Activated CD4-positive, alpha-beta T cell treated with anti-CD3 and anti-CD28 coated beads, Interleukin-2, amount 50 U/mL, for 16 hours (primary cell): ENCODE measurements at regions not wholly inside any gene's neighbourhood (a gene's known extent, or its start where the extent isn't known, plus 50 kb on each side); places are given as distances from the start of the nearest gene placed in this dataset.
"Not testable (repeated sequence)": the region's sequence is repeated elsewhere in the genome, so short reads cannot be mapped to it uniquely, and the experiment has no call there.

Experiments used
- DNase-seq: peaks from one replicate; pipeline ENCODE4 v3.0.0-alpha.2; 2020

DNA sequence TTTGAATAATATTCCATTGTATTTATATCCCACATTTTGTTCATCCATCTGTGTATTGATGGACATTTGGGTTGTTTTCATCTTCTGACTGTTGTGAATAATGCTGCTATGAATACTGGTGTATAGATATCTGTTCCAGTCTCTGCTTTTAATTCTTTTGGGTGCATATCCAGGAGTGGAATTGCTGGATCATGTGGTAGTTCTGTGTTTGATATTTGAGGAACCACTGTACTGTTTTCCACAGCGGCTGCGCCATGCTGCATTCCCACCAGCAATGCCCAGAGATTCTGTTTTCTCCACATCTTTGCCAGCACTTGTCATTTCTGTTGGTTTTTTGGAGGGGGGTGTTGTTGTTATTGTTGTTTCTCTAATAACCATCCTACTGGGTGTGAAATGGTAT lies 131.6 kb upstream of the KIF26B start:
- no peak for DNase-seq

DNA sequence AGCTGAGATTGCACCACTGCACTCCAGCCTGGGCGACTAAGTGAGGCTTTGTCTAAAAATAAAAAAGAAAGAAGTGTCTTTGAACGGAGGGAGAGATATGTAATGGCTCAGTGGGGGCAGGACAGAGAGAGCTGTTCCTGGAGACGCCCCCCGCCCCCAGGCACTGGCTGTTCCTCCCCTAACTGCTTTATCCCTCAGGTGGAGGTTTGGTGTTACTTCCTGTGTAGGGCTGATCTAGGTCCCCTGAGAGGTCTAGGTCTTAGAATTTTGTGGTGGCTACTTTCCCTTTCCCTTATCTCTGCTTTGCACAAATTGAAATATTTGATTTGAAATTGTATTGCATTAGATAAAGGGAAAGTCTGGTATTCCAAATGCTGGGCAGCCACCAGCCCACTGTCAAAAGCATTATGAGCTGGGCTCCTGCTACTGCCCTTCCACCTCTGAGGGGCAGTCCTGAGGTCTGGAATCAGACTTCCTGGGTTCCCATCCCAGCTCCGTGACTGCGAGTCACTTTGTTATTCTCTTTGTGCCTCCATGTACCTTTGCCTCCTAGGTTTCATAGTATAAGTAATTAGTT lies 134.8 kb upstream of the KIF26B start:
- DNase-seq: no peak

DNA sequence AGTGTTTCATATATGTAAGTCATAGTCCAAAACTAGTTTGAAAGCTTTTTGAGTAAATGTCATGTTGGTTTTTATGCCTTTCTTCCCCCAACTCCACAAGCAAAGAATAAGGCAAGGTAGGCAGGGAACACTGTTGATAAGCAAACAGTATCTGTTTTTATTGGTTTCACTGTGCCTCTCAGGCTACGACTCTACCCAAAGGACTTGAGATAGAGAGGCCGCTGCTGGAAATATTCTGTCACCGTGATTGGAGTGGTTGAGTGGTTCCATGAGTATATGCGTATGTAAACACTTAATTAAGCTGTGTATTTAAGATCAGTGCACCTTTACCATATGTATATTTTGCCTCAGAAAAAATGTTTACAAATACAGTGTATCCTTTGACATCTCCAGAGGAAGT lies 138.1 kb upstream of the KIF26B start:
- no peak for DNase-seq

DNA sequence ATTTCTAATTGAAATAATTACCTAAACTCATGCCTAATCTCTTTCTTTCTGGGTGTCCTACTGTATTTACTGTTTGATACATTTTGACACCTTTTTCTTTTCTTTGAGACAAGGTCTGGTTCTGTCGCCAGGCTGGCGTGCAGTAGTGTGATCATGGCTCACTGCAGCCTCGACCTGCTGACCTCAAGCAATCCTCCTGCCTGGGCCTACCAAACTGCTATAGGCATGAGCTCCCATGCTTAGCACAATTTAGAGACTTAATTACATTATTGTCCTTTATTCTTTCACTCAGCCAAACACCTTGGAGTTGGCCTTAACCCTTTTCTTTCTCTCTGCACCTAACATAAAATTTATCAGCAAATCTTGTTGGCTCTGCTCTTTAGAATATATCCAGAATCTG lies 139.8 kb upstream of the KIF26B start:
- no peak for DNase-seq

DNA sequence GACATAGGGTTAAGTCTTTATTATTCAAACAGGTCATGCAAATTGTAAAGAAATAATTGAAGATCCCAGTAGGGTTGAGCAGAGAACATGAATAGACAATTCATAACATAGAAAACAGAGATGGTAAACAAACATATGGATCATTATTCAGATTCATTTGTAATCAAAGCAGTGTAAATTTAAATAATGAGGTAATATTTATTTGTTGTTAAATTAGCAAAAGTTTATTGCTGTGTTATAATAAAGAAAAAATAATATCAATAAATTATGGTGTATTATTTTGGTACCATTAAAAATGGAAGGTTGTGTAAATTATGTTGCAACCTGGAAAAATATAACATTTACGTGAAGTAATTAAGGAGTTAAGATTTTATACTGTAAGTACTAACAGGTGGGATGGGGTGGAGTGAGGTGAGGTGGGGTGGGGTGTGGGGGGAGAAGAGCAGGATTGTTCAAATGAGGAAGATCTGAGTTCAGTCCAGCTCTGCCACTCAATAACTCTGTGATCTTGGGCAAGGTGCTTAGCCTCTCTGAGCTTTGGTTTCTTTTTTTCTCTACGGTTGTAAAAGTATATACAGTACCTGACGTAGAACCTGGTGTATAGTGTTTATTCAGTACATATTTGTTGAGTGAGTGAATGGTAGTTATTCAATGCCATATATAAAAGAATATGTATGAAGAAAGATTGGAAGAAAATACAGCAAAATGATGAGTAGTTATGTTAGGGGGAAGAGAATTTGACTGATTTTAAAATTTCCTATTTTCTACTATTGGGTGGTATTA lies 140.3 kb upstream of the KIF26B start:
- no peak for DNase-seq

DNA sequence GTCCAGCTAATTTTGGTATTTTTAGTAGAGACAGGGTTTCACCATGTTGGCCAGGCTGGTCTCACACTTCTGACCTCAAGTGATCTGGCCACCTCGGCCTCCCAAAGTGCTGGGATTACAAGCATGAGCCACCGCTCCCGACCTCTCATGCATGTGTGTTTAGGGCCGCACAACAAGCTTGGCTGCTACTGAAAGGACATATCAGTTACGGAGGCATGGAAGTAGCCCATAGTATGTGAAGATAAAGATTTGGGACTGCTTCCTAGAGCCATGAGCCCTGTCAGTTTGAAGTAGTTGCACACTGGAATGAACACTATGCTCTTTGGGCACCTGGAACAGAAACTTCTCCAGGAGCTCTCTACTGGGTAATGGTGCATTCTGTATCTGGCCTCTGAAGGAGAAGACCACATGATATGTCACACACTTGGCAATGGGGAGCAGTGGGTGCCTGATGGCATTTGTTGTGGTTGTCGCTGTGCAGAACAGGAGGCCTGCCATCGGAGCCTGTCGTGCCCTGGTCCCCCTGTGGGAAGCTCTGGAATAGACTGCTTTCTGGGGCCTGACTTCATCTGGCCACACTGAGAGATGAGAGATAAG lies 144.7 kb upstream of the KIF26B start:
- DNase-seq: no peak

DNA sequence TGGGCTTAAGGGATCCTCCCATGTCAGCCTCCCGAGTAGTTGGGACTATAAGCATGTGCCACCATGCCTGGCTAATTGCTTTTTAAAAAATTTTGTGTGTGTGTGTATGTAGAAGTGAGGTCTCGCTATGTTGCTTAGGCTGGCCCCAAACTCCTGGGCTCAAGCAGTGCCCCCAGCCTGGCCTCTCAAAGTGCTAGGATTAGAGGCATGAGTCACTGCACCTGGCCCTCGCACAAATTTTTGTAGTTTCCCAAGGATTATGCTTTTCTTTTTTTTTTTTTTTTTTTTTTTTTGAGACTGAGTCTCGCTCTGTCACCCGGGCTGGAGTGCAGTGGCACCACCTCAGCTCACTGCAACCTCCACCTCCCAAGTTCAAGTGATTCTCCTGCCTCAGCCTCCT lies 144.4 kb upstream of the HNRNPU start:
- DNase-seq: no peak

DNA sequence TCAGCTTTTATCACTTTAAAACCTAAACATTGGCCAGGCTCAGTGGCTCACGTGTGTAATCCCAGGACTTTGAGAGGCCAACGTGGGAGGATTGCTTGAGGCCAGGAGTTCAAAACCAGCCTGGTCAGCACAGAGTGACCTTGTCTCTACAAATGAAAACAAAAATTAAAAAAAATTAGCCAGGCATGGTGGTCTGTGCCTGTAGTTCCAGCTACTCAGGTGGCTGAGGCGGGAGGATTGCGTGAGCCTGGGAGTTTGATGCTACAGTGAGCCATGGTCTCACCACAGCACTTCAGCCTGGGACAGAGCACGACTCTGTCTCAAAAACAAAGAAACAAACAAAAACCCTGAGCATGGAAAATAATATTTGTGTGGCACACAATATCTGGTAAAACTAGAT lies 143.5 kb upstream of the HNRNPU start:
- no peak for DNase-seq

DNA sequence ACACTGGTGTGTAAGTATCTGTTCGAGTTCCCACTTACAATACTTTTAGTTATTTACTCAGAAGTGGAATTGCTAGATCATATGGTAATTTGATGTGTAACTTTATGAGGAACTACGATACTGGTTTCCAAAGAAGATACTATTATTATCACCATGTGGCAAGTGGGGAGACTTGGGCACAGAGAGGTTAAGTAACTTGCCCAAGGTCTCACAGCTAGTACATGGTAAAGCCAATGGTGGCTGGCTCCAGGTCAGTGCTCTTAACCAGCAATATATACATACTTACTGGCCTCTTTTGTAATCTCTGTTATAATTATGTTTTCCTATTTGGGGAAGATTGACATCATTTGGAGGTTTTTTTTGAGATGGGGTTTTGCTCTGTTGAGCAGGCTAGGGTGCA lies 138.9 kb upstream of the HNRNPU start:
- DNase-seq: no peak

DNA sequence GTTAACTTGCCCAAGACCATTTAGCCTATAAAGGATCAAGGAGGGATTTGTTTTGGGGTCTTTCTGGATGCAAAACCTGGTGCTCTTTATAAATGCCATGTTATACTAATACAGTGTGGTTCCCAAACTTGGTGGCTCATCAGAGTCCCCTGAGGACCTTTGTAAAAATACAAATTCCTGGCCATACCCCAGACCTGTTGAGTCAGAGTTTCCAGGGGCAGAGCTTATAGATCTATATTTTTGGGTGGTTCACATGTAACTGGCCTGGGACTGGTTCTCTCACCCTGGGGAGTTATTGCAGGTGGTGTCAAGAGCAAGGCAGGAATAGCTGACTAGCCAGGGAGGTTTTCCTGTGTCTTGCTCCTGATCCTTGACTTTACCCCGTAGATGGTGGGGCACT lies 136.9 kb upstream of the HNRNPU start:
- no peak for DNase-seq

DNA sequence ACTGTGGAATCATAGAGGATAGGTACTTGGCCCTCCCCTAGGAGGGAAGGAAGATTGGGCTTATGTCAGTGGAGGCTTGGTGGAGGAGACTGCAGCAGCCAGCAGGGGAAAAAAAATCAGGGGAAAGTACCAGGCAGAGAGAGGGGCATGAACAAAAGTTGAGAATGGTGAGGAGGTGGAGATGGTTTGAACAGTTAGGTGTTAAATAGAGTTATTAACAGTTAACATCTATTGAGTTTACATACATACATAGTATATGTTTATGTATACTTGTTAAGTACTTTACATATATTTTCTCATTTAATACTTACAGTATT lies 136.5 kb upstream of the HNRNPU start:
- no peak for DNase-seq

DNA sequence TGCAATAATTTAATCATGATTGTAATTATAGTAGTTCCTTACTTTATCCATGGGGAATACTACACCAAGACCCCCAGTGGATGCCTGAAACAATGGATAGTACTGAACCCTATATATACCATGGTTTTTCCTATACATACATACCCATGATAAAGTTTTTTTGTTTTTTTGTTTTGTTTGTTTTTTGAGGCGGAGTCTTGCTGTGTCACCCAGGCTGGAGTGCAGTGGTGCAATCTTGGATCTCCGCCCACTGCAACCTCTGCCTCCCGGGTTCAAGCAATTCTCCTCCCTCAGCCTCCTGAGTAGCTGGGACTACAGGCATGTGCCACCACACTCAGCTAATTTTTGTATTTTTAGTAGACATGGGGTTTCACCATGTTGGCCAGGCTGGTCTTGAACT lies 135.3 kb upstream of the HNRNPU start:
- DNase-seq: not testable (repeated sequence)

DNA sequence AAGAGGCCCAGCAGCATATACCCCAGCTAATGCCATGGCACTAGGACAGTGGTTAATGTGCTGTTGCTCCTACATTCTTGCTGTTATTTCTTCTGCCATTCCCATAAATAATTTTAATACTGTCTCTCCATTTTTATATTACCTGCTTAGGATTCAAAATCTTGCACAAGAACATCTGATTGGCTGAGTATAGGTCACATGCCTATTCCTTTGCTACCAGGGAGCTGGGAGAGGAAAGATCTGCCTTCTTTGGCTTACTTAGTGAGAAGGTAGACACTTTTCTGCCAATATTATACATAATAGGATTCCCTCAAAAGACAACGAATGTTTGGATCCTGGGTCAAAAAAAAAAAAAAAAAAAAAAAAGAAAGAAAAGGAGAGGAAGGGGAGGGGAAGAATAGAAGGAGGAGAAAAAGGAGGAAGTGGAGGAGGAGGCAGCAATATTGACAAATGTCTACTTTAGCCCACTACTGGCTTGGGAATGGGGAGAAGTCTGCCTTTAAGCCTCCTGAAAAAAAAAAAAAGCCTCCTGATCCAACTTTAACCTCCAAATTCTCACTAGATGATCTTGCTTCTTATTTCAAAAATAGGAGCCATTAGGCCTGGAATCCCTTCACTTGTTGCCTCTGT lies 134.5 kb upstream of the HNRNPU start:
- no peak for DNase-seq

DNA sequence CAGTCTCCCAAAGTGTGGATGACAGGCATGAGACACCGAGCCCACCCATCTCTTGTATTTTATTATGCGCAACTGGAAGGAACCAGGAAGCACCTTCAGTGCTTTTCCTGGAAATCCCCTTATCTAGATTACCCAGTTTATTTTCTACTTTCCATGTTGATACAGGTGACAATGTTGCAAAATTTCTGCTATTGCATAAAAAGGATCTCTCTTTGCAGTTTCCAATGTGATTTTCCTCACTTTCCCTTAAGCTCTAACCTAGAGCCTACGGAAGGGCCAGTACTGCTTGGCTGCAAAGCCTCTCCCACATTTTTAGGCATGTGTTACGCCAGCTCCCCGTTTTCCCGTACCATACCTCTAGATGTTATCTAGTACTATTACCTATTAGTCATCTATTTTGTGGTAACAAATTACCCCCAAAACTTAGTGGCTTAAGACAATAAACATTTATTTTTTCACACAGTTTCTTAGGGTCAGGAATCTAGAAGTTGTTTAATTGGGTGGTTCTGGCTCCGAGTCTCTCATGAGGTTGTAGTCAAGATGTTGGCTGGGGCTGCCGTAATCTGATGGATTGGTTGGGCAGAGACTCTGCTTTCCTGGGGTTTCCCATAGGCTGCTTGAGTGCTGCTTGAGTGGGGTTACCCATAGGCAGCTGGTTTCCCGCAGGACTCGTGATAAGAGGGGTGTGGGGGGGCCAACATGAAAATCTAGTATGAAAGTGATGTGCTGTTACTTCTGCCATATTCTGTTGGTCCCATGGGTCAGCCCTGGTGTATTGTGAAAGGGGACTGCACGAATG lies 131.5 kb upstream of the HNRNPU start:
- DNase-seq: no peak

DNA sequence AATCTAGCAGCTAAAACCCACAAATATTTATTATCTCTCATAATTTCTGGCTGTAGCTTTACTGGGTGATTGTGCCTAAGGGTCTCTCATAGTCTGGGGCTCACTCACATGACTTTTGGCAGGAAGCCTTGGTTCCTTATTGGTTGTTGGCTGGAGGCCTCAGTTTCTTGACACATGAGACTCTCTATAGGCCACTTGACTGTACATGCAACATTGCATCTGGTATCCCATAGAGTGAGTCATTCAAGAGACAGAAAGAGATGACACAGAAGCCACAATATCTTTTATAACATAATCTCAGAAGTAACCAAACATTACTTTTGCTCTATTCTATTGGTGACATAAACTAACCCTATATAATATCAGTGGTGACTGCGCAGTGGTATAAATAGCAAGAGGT lies 128.5 kb upstream of the HNRNPU start:
- no peak for DNase-seq

DNA sequence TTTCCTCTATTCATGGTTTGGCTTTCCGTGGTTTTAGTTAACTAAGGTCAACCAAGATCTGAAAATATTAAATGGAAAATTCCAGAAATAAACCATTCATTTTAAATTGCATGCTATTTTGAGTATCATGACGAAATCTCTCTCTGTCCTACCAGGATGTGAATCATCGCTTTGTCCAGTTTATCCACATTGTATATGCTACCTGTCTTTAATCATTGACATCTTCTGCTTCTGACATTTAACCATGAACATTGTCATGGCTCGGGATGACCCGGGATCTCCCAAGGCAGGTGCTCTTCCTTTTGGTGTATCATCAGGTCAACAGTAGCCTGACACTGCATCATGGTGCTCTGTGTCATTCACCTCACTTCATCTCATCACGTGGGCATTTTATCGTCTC lies 125.5 kb upstream of the HNRNPU start:
- no peak for DNase-seq

DNA sequence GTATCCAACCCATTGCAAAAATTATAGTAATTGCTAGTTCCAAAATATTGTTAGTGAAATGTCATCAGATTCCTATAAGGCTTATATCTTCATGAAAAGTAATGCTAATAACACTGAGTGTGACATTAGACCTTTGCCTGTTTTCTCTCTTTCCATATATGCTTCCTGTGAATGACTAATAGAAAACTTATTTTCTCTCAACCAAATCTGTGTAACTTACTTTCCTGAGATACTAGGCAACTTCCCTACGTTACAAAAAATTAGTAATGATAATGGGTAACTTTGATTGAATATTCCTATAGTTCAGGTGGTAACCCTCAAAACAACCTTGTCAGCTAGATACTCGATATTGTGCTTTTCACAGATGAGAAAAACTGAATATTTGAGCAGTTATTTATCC lies 124.2 kb upstream of the HNRNPU start:
- no peak for DNase-seq

DNA sequence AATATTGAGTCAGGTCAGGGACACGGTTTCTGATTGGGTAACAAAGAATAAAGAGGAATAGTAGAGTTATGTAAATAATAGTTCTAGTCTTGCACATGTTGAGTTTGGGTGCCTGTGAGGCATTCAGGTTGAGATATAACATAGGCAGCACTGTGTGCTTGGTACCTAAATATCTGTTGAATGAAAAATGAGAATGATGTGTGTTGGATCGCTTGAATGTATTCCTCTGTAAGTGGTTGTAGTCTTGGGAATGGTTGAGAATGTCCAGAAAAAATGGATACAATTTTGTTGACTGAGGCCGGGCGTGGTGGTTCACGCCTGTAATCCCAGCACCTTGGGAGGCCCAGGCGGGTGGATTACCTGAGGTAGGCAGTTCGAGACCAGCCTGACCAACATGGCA lies 116.3 kb upstream of the HNRNPU start:
- DNase-seq: no peak

DNA sequence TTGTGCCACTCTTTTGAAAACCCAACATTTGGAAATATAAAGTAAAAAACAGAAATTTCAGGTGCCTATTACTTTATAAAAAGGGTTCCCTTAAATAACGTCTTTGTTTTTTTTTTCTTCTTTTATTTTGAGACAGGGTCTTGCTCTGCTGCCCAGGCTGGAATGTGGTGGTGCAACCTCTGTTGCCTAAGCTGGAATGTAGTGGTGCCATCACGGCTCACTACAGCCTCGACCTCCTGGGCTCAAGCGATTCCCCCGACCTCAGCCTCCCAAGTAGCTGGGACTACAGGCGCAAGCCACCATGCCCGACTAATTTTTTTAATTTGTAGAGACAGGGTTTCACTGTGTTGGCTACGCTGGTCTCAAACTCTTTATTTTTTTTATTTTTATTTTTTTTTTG lies 110.2 kb upstream of the HNRNPU start:
- DNase-seq: no peak

DNA sequence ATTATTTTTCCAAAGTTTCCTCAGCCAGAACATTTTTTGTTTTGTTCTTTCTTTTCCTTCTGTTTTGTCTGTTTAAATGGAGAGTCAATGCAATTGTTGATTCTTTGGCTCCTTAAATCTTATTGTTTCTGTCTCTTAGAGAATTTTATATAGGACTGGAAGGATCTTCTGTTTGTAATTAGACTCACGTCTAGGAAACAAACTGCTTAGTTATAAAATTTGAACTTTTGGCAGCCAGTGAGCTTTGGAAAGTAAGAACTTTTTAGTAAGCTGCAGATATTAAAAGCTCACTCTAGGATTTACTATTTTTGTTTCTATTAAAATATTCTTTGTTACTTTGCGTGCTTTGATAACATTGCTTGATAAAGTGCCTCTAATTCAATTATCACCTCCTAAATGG lies 109.8 kb upstream of the HNRNPU start:
- DNase-seq: no peak

DNA sequence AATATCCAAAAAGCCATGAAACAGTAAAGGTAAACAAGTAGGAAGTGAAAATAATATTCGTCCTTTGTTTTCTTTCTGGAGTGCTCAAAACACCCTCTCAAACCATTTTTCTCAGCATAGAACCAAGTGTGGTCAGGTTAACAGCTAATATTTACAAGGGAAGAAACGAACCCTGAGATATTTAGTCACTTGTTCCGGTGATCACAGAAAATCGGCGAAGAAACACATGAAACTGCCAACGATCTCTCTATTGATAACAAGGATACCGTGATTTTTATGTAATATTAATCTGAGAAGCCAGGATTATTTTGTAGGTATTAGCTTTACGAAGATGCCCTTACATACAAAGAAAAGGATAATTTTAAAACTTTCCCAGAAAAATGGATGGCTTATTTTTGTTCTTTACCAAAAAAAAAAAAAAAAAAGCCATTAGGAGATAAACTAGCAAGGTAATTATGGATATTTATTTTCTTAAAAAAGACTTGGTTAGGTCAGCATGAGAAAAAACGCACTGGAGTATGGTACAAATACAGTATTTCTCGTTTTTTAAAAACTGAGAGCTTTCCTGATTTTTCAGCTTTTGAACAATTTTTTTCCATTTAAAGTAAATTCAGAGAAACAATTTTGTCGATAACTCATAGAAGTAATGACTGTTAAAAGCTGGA lies 107.3 kb upstream of the HNRNPU start:
- peak; percentile 46 for DNase-seq

DNA sequence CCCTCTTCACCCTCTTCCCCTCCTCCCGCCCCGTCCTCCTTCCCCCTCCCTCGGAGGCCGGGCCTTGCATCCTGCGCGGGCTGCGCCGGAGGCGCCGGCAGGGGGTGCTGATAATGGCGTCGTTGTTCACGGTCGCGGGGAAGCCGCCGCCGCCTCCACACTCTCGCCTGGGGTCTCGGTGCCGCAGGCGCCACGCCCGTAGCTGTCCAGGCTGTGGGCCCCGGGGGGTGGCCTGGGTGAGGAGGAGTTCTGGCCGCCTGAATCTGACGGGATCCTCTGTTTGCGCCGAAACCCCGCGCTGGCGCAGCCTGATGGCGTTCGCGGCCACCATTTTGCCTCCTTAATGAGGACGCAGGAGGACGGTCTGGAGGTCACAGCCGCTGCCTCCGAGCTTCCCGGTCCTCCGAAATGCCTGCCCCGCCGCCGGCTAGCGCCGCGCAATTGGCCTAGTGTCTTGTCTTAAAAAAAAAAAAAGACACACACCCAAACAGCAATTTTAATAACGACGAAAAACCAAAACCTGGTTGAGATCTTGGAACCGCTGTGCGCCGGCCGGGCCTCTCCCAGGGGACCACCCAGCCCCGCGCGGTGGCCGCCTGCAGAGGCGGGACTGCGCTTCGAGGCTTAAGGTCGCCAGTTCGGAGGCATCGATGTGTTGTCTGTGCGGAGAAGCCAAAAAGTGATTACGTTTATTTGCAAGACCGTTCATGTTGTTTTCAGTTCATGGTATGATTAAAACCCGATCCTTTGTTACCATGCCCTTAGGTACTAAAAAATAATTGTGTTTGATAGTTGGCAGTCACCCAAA lies 106.6 kb upstream of the HNRNPU start:
- DNase-seq: peak; percentile 94
